ENCODE measurements at regions not wholly inside any gene's neighbourhood (a gene's known extent, or its start where the extent isn't known, plus 50 kb on each side); places are given as distances from the start of the nearest gene placed in this dataset.
"Not testable (repeated sequence)": the region's sequence is repeated elsewhere in the genome, so short reads cannot be mapped to it uniquely, and the experiment has no call there.

- no peak for DNase-seq
These were observed 153.4 kb downstream of the TMEM114 start for GRCh38 chr16:8436931-8437330.

- no peak for DNase-seq
These were observed 158.5 kb downstream of the TMEM114 start for GRCh38 chr16:8431783-8432182.

- DNase-seq, result no peak
These were observed 159.9 kb downstream of the TMEM114 start for GRCh38 chr16:8430401-8430800.

GRCh38 chr16:8426569-8426968 lies 163.7 kb downstream of the TMEM114 start:
- DNase-seq, result no peak

- DNase-seq, result no peak
These were observed 173.2 kb downstream of the TMEM114 start for GRCh38 chr16:8417145-8417544.

GRCh38 chr16:8408855-8409567 lies 181.3 kb downstream of the TMEM114 start:
- DNase-seq, result no peak

- DNase-seq, result no peak
These were observed 183.0 kb downstream of the TMEM114 start for GRCh38 chr16:8407351-8407750.

GRCh38 chr16:8403978-8404749 lies 186.1 kb downstream of the TMEM114 start:
- DNase-seq, result no peak

- DNase-seq, result no peak
These were observed 187.1 kb downstream of the TMEM114 start for GRCh38 chr16:8402981-8403843.

- not testable (repeated sequence) for DNase-seq
These were observed 189.6 kb downstream of the TMEM114 start for GRCh38 chr16:8400683-8401082.

- no peak for DNase-seq
These were observed 191.8 kb downstream of the TMEM114 start for GRCh38 chr16:8398548-8398947.

GRCh38 chr16:8397223-8397622 lies 193.1 kb downstream of the TMEM114 start:
- no peak for DNase-seq

- DNase-seq, result no peak
These were observed 193.8 kb downstream of the TMEM114 start for GRCh38 chr16:8396463-8396862.

- DNase-seq, result no peak
These were observed 199.1 kb downstream of the TMEM114 start for GRCh38 chr16:8391257-8391656.

GRCh38 chr16:8388684-8389083 lies 201.6 kb downstream of the TMEM114 start:
- DNase-seq, result no peak

GRCh38 chr16:8381814-8382213 lies 208.5 kb downstream of the TMEM114 start:
- DNase-seq, result no peak

GRCh38 chr16:8380311-8380710 lies 210.0 kb downstream of the TMEM114 start:
- no peak for DNase-seq

- no peak for DNase-seq
These were observed 212.4 kb downstream of the TMEM114 start for GRCh38 chr16:8377864-8378263.

GRCh38 chr16:8376858-8377257 lies 213.5 kb downstream of the TMEM114 start:
- no peak for DNase-seq

- DNase-seq, result peak; percentile 5
These were observed 213.9 kb downstream of the TMEM114 start for GRCh38 chr16:8376430-8376829.

GRCh38 chr16:8375232-8375587 lies 215.1 kb downstream of the TMEM114 start:
- no peak for DNase-seq

- peak; percentile 7 for DNase-seq
These were observed 215.6 kb downstream of the TMEM114 start for GRCh38 chr16:8374586-8375231.
